ENCODE measurements at regions not wholly inside any gene's neighbourhood (a gene's known extent, or its start where the extent isn't known, plus 50 kb on each side); places are given as distances from the start of the nearest gene placed in this dataset.

DNA sequence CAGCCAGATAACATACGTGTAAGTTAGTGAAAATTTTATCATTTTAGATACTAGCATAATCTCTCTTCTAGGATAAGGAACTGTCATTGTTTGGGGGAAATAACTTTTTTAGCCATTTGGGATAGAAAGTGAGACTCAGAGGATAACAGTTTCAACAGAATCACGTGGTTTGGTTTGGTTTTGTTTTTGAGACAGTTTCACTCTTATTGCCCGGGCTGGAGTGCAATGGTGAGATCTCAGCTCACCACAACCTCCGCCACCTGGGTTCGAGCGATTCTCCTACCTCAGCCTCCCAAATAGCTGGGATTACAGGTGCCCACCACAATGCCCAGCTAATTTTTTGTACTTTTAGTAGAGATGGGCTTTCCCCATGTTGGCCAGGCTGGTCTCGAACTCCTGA is 323.2 kb upstream of the MEIS1 start:
- Histone ChIP-seq H3K27ac (ENCODE audit: low read depth, low read length, poor library complexity, severe bottlenecking) (no peak overlapping the region), H3K9me3 (ENCODE audit: low read depth, low read length, poor library complexity, severe bottlenecking) (no peaks in the 10 kb centered on the region), H3K4me3 (ENCODE audit: low read depth, low read length, poor library complexity, severe bottlenecking) (no peak overlapping the region), H3K27me3 (replicated peaks; ENCODE audit: insufficient read depth, low read depth, low read length, poor library complexity) (no peaks in the 10 kb centered on the region), H3K36me3 (ENCODE audit: insufficient read depth, low read length, poor library complexity, severe bottlenecking) (no peaks in the 10 kb centered on the region), H3K4me1 (ENCODE audit: insufficient read depth, low read length, poor library complexity, severe bottlenecking) (no peaks in the 10 kb centered on the region)
- no peak for TF ChIP-seq EZH2 (IDR thresholded peaks at IDR 0.05; ENCODE audit: borderline replicate concordance, low read depth, low read length, poor library complexity, severe bottlenecking)
- TF ChIP-seq, protein P1, sequence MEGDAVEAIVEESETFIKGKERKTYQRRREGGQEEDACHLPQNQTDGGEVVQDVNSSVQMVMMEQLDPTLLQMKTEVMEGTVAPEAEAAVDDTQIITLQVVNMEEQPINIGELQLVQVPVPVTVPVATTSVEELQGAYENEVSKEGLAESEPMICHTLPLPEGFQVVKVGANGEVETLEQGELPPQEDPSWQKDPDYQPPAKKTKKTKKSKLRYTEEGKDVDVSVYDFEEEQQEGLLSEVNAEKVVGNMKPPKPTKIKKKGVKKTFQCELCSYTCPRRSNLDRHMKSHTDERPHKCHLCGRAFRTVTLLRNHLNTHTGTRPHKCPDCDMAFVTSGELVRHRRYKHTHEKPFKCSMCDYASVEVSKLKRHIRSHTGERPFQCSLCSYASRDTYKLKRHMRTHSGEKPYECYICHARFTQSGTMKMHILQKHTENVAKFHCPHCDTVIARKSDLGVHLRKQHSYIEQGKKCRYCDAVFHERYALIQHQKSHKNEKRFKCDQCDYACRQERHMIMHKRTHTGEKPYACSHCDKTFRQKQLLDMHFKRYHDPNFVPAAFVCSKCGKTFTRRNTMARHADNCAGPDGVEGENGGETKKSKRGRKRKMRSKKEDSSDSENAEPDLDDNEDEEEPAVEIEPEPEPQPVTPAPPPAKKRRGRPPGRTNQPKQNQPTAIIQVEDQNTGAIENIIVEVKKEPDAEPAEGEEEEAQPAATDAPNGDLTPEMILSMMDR (conservative IDR thresholded peaks at IDR 0.05; ENCODE audit: low read depth, low read length): no peak
- ChIA-PET CTCF (no interaction called here), POLR2A (ENCODE audit: low non-redundant PET) (no interaction called here)
- BruUV-seq (replicated peaks): no TSS peak
- intact Hi-C loops (cut with micrococcal nuclease; ENCODE audit: unreplicated experiment): no loop called here
- no peak for DNase-seq (ENCODE audit: low spot score)

DNA sequence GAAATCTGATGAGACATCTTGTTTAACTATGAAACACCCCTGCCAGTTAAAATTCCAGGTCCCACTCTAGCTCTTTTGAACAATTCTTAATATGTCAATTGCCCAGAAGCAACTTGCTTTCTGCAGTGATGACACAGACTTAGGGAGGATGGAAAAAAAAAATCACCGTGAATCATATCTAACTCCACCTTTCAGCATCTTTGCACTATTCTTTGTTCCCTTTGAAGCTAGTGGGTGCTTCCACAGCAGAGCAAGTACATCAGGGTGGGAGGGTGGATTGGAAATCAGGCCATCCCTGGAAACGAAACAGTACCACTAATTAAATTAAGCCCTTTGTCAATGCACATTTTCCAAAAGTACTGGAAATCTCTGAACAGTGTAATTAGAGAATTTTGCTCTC is 324.3 kb upstream of the MEIS1 start:
- Histone ChIP-seq H3K27ac (ENCODE audit: low read depth, low read length, poor library complexity, severe bottlenecking) (no peak overlapping the region), H3K27me3 (replicated peaks; ENCODE audit: insufficient read depth, low read depth, low read length, poor library complexity) (no peaks in the 10 kb centered on the region), H3K36me3 (ENCODE audit: insufficient read depth, low read length, poor library complexity, severe bottlenecking) (no peaks in the 10 kb centered on the region), H3K4me1 (ENCODE audit: insufficient read depth, low read length, poor library complexity, severe bottlenecking) (no peaks in the 10 kb centered on the region), H3K9me3 (ENCODE audit: low read depth, low read length, poor library complexity, severe bottlenecking) (no peaks in the 10 kb centered on the region), H3K4me3 (ENCODE audit: low read depth, low read length, poor library complexity, severe bottlenecking) (no peak overlapping the region)
- intact Hi-C loops (cut with micrococcal nuclease; ENCODE audit: unreplicated experiment): no loop called here
- POLR2A ChIA-PET (ENCODE audit: low non-redundant PET): no interaction called here
- CTCF ChIA-PET: no interaction called here
- no TSS peak for BruUV-seq (replicated peaks)
- no peak for TF ChIP-seq EZH2 (IDR thresholded peaks at IDR 0.05; ENCODE audit: borderline replicate concordance, low read depth, low read length, poor library complexity, severe bottlenecking)
- no peak for DNase-seq (ENCODE audit: low spot score)

DNA sequence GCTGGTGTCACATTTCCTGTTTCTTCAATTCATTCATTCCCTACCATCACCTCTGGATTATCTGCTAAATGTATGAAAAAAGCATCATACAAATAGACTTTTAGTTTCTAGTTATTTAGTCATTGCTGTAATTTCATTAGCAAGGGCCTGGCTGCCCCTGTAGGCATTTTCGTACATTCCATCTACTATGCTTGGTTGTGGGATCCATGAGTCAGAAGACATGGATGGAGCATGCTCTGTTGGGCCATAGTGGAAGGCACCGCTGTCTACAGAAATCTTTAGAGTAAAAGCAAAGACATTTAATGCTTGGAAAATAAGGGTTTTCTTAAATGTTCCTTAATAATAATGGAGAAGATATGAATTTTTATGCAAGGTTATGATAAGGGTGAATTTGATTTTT is 324.8 kb upstream of the MEIS1 start:
- H3K27me3 ChIP-seq (replicated peaks; ENCODE audit: insufficient read depth, low read depth, low read length, poor library complexity): no peaks in the 10 kb centered on the region
- no peaks in the 10 kb centered on the region for H3K9me3 ChIP-seq (ENCODE audit: low read depth, low read length, poor library complexity, severe bottlenecking)
- no peak overlapping the region for H3K4me3 ChIP-seq (ENCODE audit: low read depth, low read length, poor library complexity, severe bottlenecking)
- no peak overlapping the region for H3K27ac ChIP-seq (ENCODE audit: low read depth, low read length, poor library complexity, severe bottlenecking)
- ChIA-PET POLR2A (ENCODE audit: low non-redundant PET) (no interaction called here), CTCF (no interaction called here)
- no peak for TF ChIP-seq EZH2 (IDR thresholded peaks at IDR 0.05; ENCODE audit: borderline replicate concordance, low read depth, low read length, poor library complexity, severe bottlenecking)
- TF ChIP-seq, protein P1 (conservative IDR thresholded peaks at IDR 0.05; ENCODE audit: low read depth, low read length): no peak
- no TSS peak for BruUV-seq (replicated peaks)
- DNase-seq (ENCODE audit: low spot score): no peak
- H3K4me1 ChIP-seq (ENCODE audit: insufficient read depth, low read length, poor library complexity, severe bottlenecking): no peaks in the 10 kb centered on the region
- intact Hi-C loops (cut with micrococcal nuclease; ENCODE audit: unreplicated experiment): no loop called here
- H3K36me3 ChIP-seq (ENCODE audit: insufficient read depth, low read length, poor library complexity, severe bottlenecking): no peaks in the 10 kb centered on the region

DNA sequence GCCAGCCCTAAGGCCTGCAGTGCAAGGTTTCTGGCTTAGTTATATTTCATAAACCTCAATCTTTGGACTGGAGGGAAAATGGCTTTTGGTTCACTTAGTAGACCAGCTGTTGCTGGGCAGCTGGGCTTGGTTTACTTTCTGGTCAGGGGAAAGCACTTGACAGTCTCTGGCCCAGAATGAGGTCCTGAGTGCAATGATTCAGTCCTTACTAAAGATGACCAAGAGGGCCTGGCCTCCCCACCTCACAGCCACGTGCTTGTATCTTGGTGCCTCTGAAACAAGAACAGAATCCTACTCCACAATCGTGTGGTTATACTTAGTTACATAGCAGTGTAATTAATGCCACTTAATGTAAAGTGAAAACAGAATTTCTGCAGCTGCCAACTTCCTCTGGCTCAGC is 325.5 kb upstream of the MEIS1 start:
- DNase-seq (ENCODE audit: low spot score): no peak
- Histone ChIP-seq H3K27ac (ENCODE audit: low read depth, low read length, poor library complexity, severe bottlenecking) (no peak overlapping the region), H3K4me1 (ENCODE audit: insufficient read depth, low read length, poor library complexity, severe bottlenecking) (no peaks in the 10 kb centered on the region), H3K36me3 (ENCODE audit: insufficient read depth, low read length, poor library complexity, severe bottlenecking) (no peaks in the 10 kb centered on the region), H3K9me3 (ENCODE audit: low read depth, low read length, poor library complexity, severe bottlenecking) (no peaks in the 10 kb centered on the region), H3K27me3 (replicated peaks; ENCODE audit: insufficient read depth, low read depth, low read length, poor library complexity) (no peaks in the 10 kb centered on the region), H3K4me3 (ENCODE audit: low read depth, low read length, poor library complexity, severe bottlenecking) (no peak overlapping the region)
- CTCF ChIA-PET: no interaction called here
- intact Hi-C loops (cut with micrococcal nuclease; ENCODE audit: unreplicated experiment): no loop called here
- POLR2A ChIA-PET (ENCODE audit: low non-redundant PET): no interaction called here
- TF ChIP-seq, protein P1 (conservative IDR thresholded peaks at IDR 0.05; ENCODE audit: low read depth, low read length): no peak
- TF ChIP-seq EZH2 (IDR thresholded peaks at IDR 0.05; ENCODE audit: borderline replicate concordance, low read depth, low read length, poor library complexity, severe bottlenecking): no peak
- no TSS peak for BruUV-seq (replicated peaks)
